ENCODE measurements at regions not wholly inside any gene's neighbourhood (a gene's known extent, or its start where the extent isn't known, plus 50 kb on each side); places are given as distances from the start of the nearest gene placed in this dataset.
"Not testable (repeated sequence)": the region's sequence is repeated elsewhere in the genome, so short reads cannot be mapped to it uniquely, and the experiment has no call there.

- intact Hi-C loops (cut with micrococcal nuclease) = no loop called here
Measured at GRCh38 chr6:68071740-68072139, 563.3 kb upstream of the ADGRB3 start.

DNA sequence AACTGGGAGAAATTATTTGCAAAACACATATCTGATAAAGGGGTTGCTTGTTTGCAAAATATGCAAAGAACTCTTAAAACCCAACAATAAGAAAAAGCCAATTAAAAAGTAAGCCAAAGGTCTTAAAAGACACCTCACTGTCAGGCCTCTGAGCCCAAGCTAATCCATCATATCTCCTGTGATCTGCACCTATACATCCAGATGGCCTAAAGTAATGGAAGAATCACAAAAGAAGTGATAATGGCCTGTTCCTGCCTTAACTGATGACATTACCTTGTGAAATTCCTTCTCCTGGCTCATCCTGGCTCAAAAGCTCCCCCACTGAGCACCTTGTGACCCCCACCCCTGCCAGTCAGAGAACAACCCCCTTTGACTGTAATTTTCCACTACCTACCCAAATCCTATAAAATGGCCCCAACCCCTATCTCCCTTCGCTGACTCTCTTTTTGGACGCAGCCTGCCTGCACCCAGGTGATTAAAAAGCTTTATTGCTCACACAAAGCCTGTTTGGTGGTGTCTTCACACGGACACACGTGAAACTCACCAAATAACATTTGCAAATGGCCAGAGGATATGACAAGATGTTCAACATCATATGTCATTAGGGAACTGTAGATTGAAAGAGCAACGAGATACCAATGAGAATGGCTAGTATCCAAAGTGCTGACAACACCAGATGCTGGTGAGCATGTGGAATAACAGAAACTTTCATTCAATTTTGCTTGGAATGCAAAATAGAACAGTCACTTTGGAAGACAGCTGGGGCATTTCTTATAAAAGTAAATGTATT, 565.0 kb upstream of the ADGRB3 start:
- intact Hi-C loops (cut with micrococcal nuclease) = no loop called here

GRCh38 chr6:68059899-68060298, 575.2 kb upstream of the ADGRB3 start:
- intact Hi-C loops (cut with micrococcal nuclease) = no loop called here

- intact Hi-C loops (cut with micrococcal nuclease) = no loop called here
Measured at GRCh38 chr6:68059261-68059660, 575.8 kb upstream of the ADGRB3 start.

GRCh38 chr6:68056596-68056995, 578.5 kb upstream of the ADGRB3 start:
- intact Hi-C loops (cut with micrococcal nuclease) = not testable (repeated sequence)

DNA sequence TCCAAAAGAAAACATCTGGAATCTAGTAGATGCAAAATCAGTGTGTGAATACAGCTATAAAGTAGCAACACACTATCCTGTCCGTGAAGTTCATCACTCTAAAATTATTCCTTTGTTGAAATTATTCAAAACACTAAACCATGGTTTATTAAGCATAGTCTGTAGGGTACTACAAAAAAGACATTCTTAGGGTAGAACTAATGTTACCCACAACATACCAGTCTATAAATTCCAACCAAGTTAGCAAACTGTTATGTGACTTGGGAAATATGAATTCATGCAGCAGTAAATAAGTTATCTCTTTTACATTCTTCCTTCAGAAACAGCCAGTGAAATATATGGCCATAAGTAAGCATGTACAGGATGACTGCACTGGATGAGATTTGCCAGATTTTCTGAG, 580.3 kb upstream of the ADGRB3 start:
- intact Hi-C loops (cut with micrococcal nuclease) = no loop called here

DNA sequence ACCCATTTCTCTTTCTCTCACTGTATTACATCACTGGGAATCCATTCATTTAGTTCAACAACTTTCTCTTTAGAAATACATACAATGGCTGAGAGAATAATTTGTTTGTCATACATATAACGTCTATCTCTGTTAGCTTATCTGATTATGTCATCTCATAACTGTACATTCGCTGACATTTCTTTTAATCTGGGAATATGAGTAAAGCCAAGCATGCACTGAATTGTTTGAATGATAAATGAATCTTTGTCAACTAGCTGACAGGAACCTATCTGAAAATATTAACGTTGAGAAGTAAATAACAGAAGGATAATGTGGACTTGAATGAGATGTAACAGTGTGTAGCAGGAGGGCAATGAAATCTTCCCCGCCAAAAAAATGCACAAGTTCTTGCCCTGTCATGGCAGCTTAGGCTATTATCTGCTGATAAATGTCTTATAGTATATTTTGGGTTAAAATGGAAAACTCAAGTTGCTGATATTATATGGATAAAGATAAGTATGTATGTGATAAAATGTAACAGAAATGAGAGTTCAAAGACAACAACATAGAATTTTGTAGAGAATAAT, 581.2 kb upstream of the ADGRB3 start:
- intact Hi-C loops (cut with micrococcal nuclease) = no loop called here

DNA sequence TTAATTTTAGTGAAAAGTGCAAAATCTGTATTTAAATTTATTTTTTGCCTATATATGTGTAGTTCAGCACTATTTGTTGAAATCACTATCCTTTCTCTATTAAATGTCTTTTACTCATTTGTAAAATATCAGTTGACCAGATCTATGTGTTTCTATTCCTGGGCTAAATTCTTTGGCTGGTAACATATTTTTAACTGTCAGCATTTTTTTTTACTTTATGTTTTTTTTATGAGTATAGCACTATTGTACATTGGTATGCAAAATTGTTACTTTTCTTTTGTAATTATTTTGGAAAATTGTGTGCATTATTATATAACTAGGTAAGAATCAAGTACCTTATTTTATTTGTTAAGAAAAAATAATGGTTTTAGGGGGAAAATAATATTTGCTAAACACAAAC, 582.8 kb upstream of the ADGRB3 start:
- intact Hi-C loops (cut with micrococcal nuclease) = no loop called here

DNA sequence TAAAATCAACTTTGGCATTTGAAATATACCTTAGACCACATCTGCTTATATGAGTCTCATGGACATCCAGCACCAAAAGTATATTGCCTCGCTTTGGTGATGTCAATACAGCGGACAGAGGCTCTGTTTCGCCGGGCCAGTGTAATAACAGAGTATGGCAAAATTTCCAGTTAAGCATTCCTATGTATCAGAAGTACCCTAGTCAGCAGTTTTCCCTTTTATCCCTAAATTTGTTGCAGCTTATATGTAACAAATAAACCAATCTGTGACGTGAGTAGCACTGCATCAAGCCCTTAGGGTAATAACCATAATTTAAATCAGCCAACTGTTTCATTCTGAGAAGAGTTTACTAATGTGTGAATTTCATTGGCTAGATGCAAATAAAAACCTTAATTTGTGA, 585.5 kb upstream of the ADGRB3 start:
- intact Hi-C loops (cut with micrococcal nuclease) = no loop called here

GRCh38 chr6:68046756-68047155, 588.3 kb upstream of the ADGRB3 start:
- intact Hi-C loops (cut with micrococcal nuclease) = no loop called here

DNA sequence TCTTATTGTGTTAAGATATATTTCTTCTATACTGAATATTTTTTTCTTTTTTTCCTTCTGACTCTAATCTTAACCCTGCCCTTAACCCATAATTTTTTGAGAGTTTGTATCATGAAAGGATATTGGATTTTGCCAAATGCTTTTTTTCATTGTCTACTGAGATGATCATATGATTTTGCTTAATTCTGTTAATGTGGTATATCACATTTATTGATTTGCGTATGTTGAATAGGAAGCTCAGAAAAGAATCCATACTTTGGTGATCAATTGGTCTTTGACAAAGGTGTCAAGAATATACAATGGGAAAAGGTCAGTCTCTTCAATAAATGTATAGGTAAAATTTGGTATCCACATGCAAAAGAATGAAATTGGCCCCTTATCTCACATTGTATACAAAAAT, 588.8 kb upstream of the ADGRB3 start:
- intact Hi-C loops (cut with micrococcal nuclease) = no loop called here

DNA sequence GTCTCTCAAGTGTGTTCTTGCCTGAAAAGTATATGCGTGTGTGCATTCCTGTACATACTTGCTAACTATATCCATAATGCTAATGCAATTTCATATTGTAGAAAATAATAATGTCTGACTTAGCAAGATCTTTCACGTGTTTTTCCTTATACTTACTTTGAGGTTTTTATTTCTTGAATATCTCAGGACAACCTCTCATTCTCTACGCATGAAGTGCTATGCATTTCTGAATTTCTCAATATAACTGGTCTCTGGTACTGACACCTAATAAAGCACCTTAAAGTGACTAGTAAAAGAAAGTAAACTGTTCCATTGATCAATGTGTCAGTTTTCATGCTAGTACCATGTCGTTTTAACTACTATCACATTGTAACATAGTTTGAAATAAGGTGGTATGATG, 589.9 kb upstream of the ADGRB3 start:
- intact Hi-C loops (cut with micrococcal nuclease) = no loop called here

DNA sequence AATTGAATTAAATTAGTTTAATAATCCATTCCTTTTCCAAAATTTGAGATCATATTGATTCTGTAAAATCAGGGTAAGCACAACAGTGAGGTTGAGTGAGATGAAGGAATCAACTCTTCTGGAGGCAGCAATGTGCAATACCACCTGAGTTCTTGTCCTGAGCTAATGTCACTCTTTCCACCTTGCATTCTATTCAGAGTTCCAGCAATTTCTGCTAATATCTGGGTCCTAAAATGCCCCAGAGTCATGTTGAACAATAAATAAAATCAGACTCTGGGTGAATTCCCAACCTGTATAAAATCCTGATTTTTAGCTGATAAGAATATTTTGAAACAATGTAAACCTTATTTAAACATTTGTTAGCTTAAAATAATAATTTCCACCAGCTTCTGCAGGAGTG, 590.8 kb upstream of the ADGRB3 start:
- intact Hi-C loops (cut with micrococcal nuclease) = no loop called here

DNA sequence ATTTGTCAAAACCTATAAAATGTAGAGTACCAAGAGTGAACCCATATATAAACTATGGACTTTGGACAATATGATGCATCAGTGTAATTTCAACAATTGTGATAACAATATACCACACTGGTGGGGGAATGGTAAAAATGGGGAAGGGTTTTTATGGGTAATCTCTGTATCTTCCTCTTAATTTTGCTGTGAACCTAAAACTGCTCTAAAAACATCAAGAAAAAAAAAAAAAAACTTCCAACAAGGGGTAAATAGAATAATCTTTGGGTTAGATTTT, 592.0 kb upstream of the ADGRB3 start:
- intact Hi-C loops (cut with micrococcal nuclease) = no loop called here

GRCh38 chr6:68042339-68043121, 592.6 kb upstream of the ADGRB3 start:
- intact Hi-C loops (cut with micrococcal nuclease) = no loop called here

- intact Hi-C loops (cut with micrococcal nuclease) = no loop called here
Measured at GRCh38 chr6:68040780-68041179, 594.3 kb upstream of the ADGRB3 start.

DNA sequence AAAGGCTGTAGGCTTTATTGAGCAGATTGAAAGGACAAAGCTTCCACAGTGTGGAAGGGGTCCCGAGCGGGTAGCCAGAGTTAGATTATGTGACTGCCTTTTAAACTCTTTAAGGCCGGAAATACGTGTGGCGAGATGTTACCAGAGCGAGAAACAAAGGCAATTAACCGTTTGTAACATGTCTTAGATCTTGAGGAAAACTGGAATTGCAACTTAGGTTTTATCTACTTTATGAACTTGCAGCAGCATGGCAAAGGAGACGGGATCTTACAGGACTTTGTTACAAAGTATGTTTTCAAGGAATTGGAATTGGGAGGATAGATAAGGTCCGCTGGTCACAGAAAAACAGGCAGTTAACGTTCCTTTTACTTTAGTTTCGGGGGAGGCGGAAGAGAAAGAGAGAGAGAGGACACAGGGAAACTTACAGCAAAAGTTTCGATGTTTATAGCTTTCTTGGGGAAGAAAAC, 594.7 kb upstream of the ADGRB3 start:
- intact Hi-C loops (cut with micrococcal nuclease) = no loop called here

GRCh38 chr6:68039641-68040311, 595.3 kb upstream of the ADGRB3 start:
- intact Hi-C loops (cut with micrococcal nuclease) = no loop called here

DNA sequence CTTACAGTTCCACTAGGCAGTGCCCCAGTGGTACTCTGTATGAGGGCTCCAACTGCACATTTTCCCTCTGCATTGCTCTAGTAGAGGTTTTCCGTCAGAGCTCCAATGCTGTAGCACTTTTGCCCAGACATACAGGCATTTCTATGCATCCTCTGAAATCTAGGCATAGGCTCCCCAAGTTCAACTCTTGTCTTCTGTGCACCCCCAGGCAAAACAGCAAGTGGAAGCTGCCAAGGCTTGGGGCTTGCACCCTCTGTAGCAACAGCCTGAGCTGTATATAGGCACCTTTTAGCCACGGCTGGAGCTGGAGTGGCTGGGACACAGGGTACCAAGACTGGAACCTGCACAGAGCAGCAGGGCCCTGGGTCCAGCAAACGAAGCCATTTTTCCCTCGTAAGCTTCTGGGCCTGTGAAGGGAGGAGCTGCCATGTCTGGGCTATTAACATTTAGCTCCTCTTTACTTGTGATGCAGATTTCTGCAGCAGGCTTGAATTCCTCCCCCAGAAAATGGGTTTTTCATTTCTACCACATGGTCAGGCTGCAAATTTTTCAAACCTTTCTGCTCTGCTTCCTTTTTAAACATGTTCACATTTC, 596.2 kb upstream of the ADGRB3 start:
- intact Hi-C loops (cut with micrococcal nuclease) = no loop called here

GRCh38 chr6:68032217-68032616, 602.9 kb upstream of the ADGRB3 start:
- intact Hi-C loops (cut with micrococcal nuclease) = no loop called here

DNA sequence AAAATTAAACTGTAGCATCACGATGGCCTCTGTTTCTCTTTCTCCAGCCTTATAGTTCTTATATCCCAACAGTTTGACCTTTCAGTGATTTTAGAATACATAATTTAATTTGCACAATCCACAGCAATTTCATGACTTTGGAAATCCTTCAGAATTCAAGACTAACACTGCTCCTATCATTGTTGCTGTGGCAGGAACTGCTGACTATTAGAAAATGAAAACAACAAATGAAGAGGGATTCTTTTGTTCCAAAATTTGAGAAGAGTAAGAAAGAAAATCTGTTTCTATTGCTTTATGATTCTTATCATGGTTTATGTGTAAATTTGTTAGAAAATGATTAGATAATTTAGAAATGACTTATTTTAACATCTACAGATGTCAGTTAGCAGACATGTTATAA, 604.0 kb upstream of the ADGRB3 start:
- intact Hi-C loops (cut with micrococcal nuclease) = no loop called here

DNA sequence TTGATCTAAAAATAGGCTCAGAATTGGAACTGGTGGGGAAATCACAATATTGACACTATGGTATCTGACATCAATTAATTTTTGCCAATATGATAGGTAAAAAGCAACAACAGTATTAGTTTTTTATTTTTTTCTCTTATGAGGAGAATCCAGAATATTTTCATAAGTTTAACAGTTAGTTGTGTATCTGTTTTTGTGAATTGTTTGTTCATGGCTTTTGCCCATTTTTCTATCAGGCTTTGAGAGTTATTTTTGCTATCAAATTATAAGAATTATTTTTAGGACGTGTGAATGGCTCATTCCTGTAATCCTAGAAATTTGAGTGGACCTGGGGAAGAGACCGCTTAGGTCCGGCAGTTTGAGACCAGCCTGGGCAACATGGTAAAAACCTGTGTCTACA, 608.6 kb upstream of the ADGRB3 start:
- intact Hi-C loops (cut with micrococcal nuclease) = no loop called here
